GM12892 (cell line): ENCODE measurements at regions not wholly inside any gene's neighbourhood (a gene's known extent, or its start where the extent isn't known, plus 50 kb on each side); places are given as distances from the start of the nearest gene placed in this dataset.

Experiments used
- POLR2AphosphoS5 ChIP-seq: IDR thresholded peaks from 2 replicates; pipeline ENCODE4 v1.6.1; 2011; ENCODE audit warnings: low read depth, low read length, control low read depth
- TAF1 ChIP-seq: IDR thresholded peaks from 2 replicates; pipeline ENCODE4 v1.6.1; 2011; ENCODE audit warnings: low read depth, mild to moderate bottlenecking, control low read depth, low read length, borderline replicate concordance

GRCh38 chr10:6909905-6910560, 330.0 kb upstream of the PRKCQ start:
- no peak for TF ChIP-seq POLR2AphosphoS5
- TF ChIP-seq TAF1 = no peak
